ENCODE measurements at regions not wholly inside any gene's neighbourhood (a gene's known extent, or its start where the extent isn't known, plus 50 kb on each side); places are given as distances from the start of the nearest gene placed in this dataset.

DNA sequence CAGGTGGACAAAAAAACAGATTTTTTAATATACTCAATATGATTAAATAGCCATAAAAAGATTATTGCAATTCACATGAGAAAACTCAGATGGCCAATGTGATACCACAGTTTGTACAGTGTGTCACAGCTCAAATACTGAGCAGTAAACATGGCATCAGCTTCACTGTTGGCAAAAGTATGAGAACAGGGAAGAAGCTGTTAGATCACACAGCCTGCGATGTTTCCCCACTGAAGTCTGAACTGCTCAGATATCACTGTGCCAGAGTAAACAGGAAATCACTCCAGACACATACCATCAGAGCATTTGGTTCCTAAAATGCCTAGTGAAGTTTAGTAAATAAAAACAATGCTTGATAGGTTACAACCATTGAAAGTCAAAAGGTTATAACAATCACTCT is 347.8 kb downstream of the ETV1 start:
- WGBS (ENCODE audit: insufficient coverage, insufficient replicate concordance, low lambda C conversion rate, missing lambda C conversion rate), result 6% methylated on average over 1 of the region's 1 CpG
- no peaks in the 10 kb centered on the region for H3K9me3 ChIP-seq (replicated peaks; ENCODE audit: control insufficient read depth, insufficient read depth, low read length)
- H3K4me3 ChIP-seq, result no peak overlapping the region
- CTCF ChIA-PET, result no interaction called here
- H3K4me2 ChIP-seq (ENCODE audit: control insufficient read depth, insufficient read depth), result no peak overlapping the region
- BruUV-seq (replicated peaks), result no TSS peak
- no peaks in the 10 kb centered on the region for H3K27me3 ChIP-seq (replicated peaks in 1 of 2; ENCODE audit: control insufficient read depth in 2 of 2, insufficient read depth in 2 of 2, low read length in 1 of 2)
- no peaks in the 10 kb centered on the region for H3K4me1 ChIP-seq (ENCODE audit: control insufficient read depth, insufficient read depth, low read length)
- no peaks in the 10 kb centered on the region for H3K79me2 ChIP-seq (ENCODE audit: control insufficient read depth, insufficient read depth, low read length)
- H3K9ac ChIP-seq (ENCODE audit: control insufficient read depth, insufficient read depth, low read length), result no peak overlapping the region
- POLR2A ChIA-PET, result no interaction called here
- FAIRE-seq (no peak), DNase-seq (ENCODE audit: low read depth, low spot score) (no peak), ATAC-seq (no peak)
- no peak overlapping the region for H2AFZ ChIP-seq (ENCODE audit: control insufficient read depth, low read depth, low read length)
- RAD21 ChIA-PET (ENCODE audit: unreplicated experiment), result no interaction called here
- H3K36me3 ChIP-seq (ENCODE audit: control insufficient read depth in 2 of 2, insufficient read depth in 2 of 2, low read length in 1 of 2), result no peaks in the 10 kb centered on the region
- TF ChIP-seq KAT2A (conservative IDR thresholded peaks at IDR 0.05; ENCODE audit: control insufficient read depth, low read depth, low read length), result no peak
- TF ChIP-seq, protein P1, sequence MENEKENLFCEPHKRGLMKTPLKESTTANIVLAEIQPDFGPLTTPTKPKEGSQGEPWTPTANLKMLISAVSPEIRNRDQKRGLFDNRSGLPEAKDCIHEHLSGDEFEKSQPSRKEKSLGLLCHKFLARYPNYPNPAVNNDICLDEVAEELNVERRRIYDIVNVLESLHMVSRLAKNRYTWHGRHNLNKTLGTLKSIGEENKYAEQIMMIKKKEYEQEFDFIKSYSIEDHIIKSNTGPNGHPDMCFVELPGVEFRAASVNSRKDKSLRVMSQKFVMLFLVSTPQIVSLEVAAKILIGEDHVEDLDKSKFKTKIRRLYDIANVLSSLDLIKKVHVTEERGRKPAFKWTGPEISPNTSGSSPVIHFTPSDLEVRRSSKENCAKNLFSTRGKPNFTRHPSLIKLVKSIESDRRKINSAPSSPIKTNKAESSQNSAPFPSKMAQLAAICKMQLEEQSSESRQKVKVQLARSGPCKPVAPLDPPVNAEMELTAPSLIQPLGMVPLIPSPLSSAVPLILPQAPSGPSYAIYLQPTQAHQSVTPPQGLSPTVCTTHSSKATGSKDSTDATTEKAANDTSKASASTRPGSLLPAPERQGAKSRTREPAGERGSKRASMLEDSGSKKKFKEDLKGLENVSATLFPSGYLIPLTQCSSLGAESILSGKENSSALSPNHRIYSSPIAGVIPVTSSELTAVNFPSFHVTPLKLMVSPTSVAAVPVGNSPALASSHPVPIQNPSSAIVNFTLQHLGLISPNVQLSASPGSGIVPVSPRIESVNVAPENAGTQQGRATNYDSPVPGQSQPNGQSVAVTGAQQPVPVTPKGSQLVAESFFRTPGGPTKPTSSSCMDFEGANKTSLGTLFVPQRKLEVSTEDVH (IDR thresholded peaks at IDR 0.05; ENCODE audit: low read depth, partially characterized antibody), result no peak
- no peak for TF ChIP-seq PAX5 (IDR thresholded peaks at IDR 0.05; ENCODE audit: borderline replicate concordance, low read depth, low read length)
- TF ChIP-seq BRCA1 (IDR thresholded peaks at IDR 0.05; ENCODE audit: low read depth, low read length), result no peak
- TF ChIP-seq YBX1 (IDR thresholded peaks at IDR 0.05), result no peak
- no peak for TF ChIP-seq GATAD2B (conservative IDR thresholded peaks at IDR 0.05; ENCODE audit: low read depth)
- TF ChIP-seq, protein P2, sequence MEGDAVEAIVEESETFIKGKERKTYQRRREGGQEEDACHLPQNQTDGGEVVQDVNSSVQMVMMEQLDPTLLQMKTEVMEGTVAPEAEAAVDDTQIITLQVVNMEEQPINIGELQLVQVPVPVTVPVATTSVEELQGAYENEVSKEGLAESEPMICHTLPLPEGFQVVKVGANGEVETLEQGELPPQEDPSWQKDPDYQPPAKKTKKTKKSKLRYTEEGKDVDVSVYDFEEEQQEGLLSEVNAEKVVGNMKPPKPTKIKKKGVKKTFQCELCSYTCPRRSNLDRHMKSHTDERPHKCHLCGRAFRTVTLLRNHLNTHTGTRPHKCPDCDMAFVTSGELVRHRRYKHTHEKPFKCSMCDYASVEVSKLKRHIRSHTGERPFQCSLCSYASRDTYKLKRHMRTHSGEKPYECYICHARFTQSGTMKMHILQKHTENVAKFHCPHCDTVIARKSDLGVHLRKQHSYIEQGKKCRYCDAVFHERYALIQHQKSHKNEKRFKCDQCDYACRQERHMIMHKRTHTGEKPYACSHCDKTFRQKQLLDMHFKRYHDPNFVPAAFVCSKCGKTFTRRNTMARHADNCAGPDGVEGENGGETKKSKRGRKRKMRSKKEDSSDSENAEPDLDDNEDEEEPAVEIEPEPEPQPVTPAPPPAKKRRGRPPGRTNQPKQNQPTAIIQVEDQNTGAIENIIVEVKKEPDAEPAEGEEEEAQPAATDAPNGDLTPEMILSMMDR (IDR thresholded peaks at IDR 0.05 in 2 of 3, conservative IDR thresholded peaks at IDR 0.05 in 1 of 3; ENCODE audit: control insufficient read depth in 2 of 3, extremely low read depth in 1 of 3, insufficient read depth in 1 of 3, low read depth in 3 of 3, low read length in 3 of 3), result no peak
- TF ChIP-seq FOXK2 (IDR thresholded peaks at IDR 0.05), result no peak
- TF ChIP-seq, protein P3, sequence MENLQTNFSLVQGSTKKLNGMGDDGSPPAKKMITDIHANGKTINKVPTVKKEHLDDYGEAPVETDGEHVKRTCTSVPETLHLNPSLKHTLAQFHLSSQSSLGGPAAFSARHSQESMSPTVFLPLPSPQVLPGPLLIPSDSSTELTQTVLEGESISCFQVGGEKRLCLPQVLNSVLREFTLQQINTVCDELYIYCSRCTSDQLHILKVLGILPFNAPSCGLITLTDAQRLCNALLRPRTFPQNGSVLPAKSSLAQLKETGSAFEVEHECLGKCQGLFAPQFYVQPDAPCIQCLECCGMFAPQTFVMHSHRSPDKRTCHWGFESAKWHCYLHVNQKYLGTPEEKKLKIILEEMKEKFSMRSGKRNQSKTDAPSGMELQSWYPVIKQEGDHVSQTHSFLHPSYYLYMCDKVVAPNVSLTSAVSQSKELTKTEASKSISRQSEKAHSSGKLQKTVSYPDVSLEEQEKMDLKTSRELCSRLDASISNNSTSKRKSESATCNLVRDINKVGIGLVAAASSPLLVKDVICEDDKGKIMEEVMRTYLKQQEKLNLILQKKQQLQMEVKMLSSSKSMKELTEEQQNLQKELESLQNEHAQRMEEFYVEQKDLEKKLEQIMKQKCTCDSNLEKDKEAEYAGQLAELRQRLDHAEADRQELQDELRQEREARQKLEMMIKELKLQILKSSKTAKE (IDR thresholded peaks at IDR 0.05; ENCODE audit: low read depth, poor library complexity, severe bottlenecking), result no peak
- TF ChIP-seq TARDBP (IDR thresholded peaks at IDR 0.05; ENCODE audit: borderline replicate concordance), result no peak
- SMC1A ChIA-PET (ENCODE audit: uncharacterized antibody, unreplicated experiment), result no interaction called here
- intact Hi-C loops (cut with micrococcal nuclease; ENCODE audit: unreplicated experiment), result no loop called here
- H4K20me1 ChIP-seq (ENCODE audit: control insufficient read depth, insufficient read depth), result no peaks in the 10 kb centered on the region
- no peak overlapping the region for H3K27ac ChIP-seq (ENCODE audit: control insufficient read depth, insufficient read depth)
- in situ Hi-C loops (cut with MboI), result no loop called here

Measured in GM12878 (cell line).